ENCODE measurements at regions not wholly inside any gene's neighbourhood (a gene's known extent, or its start where the extent isn't known, plus 50 kb on each side); places are given as distances from the start of the nearest gene placed in this dataset.
A peak's percentile ranks its signal among the peaks of the same experiment; 100 is the strongest.

DNA sequence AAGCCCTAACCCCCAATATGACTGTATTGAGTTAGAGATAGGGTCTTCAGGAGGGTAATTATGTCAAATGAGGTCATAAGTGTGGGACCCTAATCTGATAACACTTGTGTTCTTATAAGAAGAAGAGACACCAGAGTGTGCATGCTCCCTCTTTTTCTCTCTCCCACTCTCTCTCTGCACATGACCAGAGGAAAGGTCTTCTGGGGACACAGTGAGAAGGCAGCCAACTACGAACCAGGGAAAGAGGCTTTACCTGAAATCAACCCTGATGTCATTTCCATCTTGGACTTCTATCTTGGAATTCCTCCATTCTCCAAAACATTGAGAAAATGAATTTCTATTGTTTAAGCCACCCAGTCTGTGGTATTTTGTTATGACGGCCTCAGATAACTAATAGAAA, 97.2 kb upstream of the MAD2L1 start:
- no peak for DNase-seq

DNA sequence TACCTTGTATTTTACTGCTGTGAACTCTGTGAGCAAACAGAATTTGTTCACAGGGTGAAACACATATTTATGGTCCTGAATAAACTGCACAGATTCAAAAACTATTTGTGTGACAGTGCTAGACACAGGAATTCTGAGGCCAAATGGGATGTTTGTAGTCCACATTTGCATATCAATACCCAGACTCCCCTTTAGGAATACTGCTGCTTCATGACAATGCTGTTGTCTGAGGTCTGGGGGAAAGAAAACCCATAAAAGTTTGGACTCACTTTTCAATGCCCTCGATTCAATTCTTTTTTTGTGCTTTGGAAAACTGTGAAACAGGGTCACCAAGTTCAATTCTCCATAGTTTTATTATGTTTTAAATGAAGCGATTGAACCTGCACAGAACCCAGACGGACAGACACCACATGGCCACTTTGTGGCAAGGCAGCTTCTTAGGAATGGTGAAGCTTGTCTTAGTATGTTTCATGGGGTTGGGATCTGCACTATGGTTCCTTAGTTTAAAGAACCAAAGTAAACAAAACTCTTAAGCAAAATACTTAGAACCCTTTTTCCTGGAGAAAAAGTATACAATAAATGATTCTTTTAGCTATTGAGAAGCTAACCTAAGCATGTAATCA, 92.3 kb upstream of the MAD2L1 start:
- no peak for DNase-seq

DNA sequence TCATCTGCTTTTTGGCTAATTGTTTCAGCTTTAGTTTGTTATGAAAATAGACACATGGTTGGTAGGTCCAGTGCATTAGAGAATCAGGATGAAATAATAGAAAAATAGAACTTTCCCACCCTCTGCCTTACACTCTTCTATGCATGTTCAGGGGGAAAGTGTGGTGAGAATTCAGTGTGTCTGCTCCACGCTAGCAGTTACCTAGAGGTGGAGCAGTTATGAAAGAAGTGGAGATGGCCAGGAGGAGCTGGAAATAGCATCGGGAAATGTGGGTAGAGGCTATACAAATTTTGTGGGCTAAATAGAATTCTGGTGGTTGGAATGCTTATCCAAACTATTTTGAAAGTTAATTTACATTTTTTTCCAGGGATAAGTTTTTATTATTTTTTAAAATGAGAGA, 91.4 kb upstream of the MAD2L1 start:
- DNase-seq: no peak

DNA sequence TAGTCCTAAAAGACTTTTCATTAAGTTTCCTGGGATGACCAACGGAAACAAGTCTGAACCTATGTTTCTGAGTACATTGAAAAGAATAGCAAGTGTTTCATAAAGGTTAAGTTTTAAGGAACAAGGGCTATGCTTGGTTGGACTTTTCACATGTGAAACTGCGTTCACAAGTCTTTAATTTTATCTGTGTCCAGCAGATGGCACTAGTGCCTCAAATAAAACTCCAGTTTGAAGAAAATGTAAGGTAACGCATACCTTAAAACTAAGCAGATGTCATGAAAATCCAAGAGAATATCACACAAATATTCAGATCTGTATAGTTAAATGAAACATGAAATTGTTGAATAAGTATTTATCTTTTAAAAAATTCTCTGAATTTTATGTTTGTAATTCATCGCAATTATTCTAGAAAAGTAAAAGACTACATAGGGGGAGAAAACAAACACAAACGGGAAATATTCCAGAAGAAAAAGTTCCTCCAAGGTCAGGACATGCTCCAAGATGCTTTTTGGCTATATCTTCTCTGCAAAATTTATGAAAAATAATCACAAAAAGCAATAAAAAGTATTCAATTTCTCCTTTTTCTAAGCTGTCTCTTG, 89.6 kb upstream of the MAD2L1 start:
- DNase-seq: peak in 1 of 2 donors; percentile 30

DNA sequence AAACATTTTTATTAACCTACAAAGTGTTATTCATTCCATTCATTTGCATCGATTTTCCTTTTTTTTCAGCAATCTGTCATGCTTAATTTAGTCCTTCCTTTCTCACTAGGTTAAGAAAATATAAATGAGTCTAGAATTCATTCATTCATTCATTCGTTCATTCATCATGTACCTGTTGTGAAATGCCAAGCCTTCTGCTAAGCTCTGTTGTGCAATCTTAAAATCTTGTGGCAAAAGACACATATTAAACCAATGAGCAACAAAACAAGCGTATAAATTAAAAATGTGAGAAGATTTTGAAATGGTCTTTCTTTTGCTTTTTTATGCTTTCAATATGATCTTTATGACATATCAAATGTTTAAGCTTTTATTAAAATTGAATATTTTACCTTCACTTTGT, 88.6 kb upstream of the MAD2L1 start:
- DNase-seq: no peak

DNA sequence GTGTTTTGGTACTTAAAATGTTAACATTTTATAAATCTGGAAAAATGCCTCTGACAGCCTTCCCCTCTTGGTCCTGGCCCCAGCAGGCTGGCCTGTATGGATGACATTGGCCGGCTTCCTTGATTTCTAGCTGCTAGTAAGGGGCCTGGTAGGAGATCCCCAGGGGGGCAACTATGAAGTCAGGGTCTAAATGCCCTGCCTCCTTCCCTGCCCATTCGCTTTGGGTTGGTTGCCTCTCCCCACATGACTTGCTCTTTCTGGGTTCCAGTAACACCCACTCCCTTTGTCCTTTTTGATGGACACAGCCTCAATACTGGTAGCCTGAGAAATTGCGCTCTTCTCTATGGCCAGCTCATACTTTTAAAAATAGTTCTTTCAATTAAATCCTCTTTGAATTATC, 78.0 kb upstream of the MAD2L1 start:
- DNase-seq: no peak

DNA sequence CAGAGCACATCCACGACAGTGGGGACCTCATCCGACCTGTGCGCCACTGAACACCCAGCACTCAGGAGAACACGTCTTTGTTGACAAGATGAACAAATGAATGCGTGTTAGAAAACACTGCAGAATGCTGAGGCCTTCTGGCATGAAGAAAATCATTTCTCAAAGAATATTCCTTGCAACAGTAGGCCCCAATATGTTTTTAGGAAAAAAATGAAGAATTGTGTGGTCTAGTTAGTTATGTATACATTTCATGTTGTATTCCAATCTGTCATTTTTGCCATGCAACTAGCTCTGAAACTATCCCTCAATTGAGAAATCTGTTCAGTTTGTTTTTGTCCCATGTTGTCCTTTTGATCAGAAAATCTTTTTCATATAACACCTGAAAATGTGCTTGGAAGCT, 77.4 kb upstream of the MAD2L1 start:
- no peak for DNase-seq

DNA sequence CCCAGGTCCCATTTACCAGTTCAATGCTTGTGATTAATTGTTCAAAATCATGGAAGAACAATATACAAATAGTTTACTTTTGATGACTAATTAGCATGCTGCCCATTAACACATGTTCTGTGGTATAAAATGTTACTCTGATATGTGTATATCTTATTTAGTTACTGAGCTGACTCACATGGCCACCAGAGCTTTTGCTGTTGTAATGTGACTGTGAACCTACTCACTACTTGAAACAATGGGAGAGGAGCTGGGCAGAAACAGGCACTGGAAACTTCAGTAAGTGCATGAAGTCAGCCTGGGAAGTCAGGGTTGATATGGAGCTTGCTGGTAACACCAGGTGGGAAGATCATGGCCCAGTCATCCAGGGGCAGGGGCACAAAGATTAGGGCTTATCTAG, 72.7 kb upstream of the MAD2L1 start:
- DNase-seq: no peak

DNA sequence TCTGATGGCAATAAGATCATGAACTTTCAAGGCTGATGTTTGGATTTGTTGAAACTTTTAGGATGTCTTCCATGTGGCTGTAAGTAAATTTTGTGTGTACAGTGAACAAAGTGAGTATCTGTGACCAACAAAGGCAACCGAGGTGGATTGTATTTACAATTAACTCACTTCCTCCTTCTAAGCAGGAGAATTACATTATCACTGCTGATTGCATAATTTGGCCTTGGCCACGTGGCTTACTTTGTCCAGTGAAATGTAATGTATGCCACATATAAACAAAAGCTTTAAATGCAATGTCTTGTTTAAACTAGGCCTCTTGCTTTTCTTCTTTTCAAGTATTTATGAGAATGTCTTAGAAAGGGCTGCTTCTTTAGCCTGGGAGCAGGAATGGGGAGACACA, 66.3 kb upstream of the MAD2L1 start:
- no peak for DNase-seq

DNA sequence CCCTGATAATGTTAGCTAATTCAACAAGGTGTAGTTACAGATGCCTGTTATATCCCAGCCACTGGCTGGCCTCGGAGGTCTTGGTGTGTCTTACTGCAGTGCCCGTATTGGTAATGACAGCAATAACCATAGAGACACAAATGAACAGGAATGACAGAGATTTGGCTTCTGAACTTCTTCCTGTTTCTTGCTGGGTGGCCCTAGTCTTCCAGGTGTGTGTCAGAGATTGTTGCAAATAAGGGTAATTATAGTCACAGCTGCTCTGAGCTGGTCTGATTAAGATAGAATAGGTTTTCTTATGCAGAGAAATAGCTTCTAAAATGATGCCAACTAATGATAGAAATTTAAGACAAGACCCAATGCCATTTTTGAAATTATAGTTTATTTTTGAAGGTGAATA, 64.1 kb upstream of the MAD2L1 start:
- no peak for DNase-seq

Measured in stimulated activated CD4-positive, alpha-beta T cell treated with anti-CD3 and anti-CD28 coated beads, Interleukin-2, amount 100 ng/mL, for 24 hours (primary cell).